ENCODE measurements at regions not wholly inside any gene's neighbourhood (a gene's known extent, or its start where the extent isn't known, plus 50 kb on each side); places are given as distances from the start of the nearest gene placed in this dataset.

DNA sequence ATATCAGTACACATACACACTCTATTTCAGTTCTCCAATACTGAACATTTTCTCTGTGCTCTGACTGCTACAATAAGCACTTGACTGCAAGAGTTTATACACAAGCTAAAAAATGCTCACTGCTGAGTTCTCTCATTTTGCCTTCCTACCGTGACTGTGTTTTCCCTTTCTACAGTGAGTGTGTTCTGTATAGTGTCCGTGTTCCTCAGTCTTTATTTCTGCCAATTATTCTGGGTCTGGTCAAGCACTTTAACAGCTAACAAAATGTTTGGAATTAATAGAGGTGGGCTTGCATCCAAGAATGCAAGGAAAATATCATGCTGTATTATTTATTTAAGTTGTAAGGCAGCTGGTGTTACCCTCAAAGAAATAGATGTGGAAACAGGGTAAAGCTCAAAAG is 217.0 kb upstream of the NREP start:
- Histone ChIP-seq H3K4me3 (no peak overlapping the region), H4K20me1 (ENCODE audit: insufficient read depth, poor library complexity, severe bottlenecking) (no peaks in the 10 kb centered on the region), H3K9me3 (ENCODE audit: low read depth) (no peaks in the 10 kb centered on the region), H3K4me2 (no peak overlapping the region), H3K27me3 (no peaks in the 10 kb centered on the region), H2AFZ (no peak overlapping the region), H3K36me3 (replicated peaks; ENCODE audit: insufficient read depth, low read depth) (no peaks in the 10 kb centered on the region), H3K9me2 (replicated peaks; ENCODE audit: insufficient read depth) (no peaks in the 10 kb centered on the region), H3K4me1 (ENCODE audit: insufficient read depth) (no peaks in the 10 kb centered on the region), H3K79me2 (no peaks in the 10 kb centered on the region), H3K27ac (no peak overlapping the region)
- WGBS (ENCODE audit: low lambda C conversion rate, missing lambda C conversion rate) = 53% methylated on average over 2 of the region's 2 CpGs
- TF ChIP-seq EZH2 (IDR thresholded peaks at IDR 0.05; ENCODE audit: borderline replicate concordance) (no peak), EZH2phosphoT487 (IDR thresholded peaks at IDR 0.05; ENCODE audit: low read depth, severe bottlenecking, unreplicated experiment) (no peak)
- TF ChIP-seq, protein P1, sequence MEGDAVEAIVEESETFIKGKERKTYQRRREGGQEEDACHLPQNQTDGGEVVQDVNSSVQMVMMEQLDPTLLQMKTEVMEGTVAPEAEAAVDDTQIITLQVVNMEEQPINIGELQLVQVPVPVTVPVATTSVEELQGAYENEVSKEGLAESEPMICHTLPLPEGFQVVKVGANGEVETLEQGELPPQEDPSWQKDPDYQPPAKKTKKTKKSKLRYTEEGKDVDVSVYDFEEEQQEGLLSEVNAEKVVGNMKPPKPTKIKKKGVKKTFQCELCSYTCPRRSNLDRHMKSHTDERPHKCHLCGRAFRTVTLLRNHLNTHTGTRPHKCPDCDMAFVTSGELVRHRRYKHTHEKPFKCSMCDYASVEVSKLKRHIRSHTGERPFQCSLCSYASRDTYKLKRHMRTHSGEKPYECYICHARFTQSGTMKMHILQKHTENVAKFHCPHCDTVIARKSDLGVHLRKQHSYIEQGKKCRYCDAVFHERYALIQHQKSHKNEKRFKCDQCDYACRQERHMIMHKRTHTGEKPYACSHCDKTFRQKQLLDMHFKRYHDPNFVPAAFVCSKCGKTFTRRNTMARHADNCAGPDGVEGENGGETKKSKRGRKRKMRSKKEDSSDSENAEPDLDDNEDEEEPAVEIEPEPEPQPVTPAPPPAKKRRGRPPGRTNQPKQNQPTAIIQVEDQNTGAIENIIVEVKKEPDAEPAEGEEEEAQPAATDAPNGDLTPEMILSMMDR (IDR thresholded peaks at IDR 0.05; ENCODE audit: poor library complexity) = no peak
- DNase-seq (ENCODE audit: low spot score) = no peak

DNA sequence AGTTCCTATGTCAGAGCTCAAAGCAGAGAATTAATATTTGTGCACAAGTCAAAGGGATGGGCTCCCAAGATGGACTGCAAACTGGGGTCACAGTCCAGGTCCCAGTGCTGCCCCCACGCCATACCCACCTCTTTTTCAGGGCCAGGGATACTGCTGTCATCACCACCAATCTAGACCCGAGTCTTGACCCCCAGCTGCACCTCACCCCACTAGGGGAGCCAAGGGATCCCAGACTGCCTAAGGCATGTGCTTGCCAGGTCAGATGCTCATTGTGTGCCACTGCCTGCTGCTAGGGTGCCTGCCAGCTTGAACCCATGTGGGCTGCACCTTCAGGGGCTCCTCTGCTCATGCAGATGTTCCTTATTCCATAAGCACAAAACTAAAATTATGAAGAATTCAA is 215.6 kb upstream of the NREP start:
- DNase-seq (ENCODE audit: low spot score) = no peak
- H4K20me1 ChIP-seq (ENCODE audit: insufficient read depth, poor library complexity, severe bottlenecking) = no peaks in the 10 kb centered on the region
- no peak overlapping the region for H3K27ac ChIP-seq
- no peak overlapping the region for H3K4me2 ChIP-seq
- 76% methylated on average over 2 of the region's 2 CpGs for WGBS (ENCODE audit: low lambda C conversion rate, missing lambda C conversion rate)
- TF ChIP-seq, protein P1 (IDR thresholded peaks at IDR 0.05; ENCODE audit: poor library complexity) = no peak
- no peak for TF ChIP-seq EZH2phosphoT487 (IDR thresholded peaks at IDR 0.05; ENCODE audit: low read depth, severe bottlenecking, unreplicated experiment)
- no peak for TF ChIP-seq EZH2 (IDR thresholded peaks at IDR 0.05; ENCODE audit: borderline replicate concordance)
- H3K79me2 ChIP-seq = no peaks in the 10 kb centered on the region
- H2AFZ ChIP-seq = no peak overlapping the region
- H3K36me3 ChIP-seq (replicated peaks; ENCODE audit: insufficient read depth, low read depth) = no peaks in the 10 kb centered on the region
- H3K4me1 ChIP-seq (ENCODE audit: insufficient read depth) = no peaks in the 10 kb centered on the region
- H3K9me3 ChIP-seq (ENCODE audit: low read depth) = no peaks in the 10 kb centered on the region
- no peaks in the 10 kb centered on the region for H3K27me3 ChIP-seq
- H3K4me3 ChIP-seq = no peak overlapping the region
- no peaks in the 10 kb centered on the region for H3K9me2 ChIP-seq (replicated peaks; ENCODE audit: insufficient read depth)

GRCh38 chr5:111972080-111972479 is 215.1 kb upstream of the NREP start:
- H3K36me3 ChIP-seq (replicated peaks; ENCODE audit: insufficient read depth, low read depth) = no peaks in the 10 kb centered on the region
- TF ChIP-seq EZH2 (IDR thresholded peaks at IDR 0.05; ENCODE audit: borderline replicate concordance) (no peak), EZH2phosphoT487 (IDR thresholded peaks at IDR 0.05; ENCODE audit: low read depth, severe bottlenecking, unreplicated experiment) (no peak)
- TF ChIP-seq, protein P1 (IDR thresholded peaks at IDR 0.05; ENCODE audit: poor library complexity) = no peak
- 95% methylated on average over 2 of the region's 2 CpGs for WGBS (ENCODE audit: low lambda C conversion rate, missing lambda C conversion rate)

GRCh38 chr5:111968459-111968858 is 211.5 kb upstream of the NREP start:
- TF ChIP-seq, protein P1 (IDR thresholded peaks at IDR 0.05; ENCODE audit: poor library complexity) = no peak
- TF ChIP-seq EZH2 (IDR thresholded peaks at IDR 0.05; ENCODE audit: borderline replicate concordance) (no peak), EZH2phosphoT487 (IDR thresholded peaks at IDR 0.05; ENCODE audit: low read depth, severe bottlenecking, unreplicated experiment) (no peak)
- Histone ChIP-seq H3K4me3 (no peak overlapping the region), H3K9me3 (ENCODE audit: low read depth) (no peaks in the 10 kb centered on the region), H3K9me2 (replicated peaks; ENCODE audit: insufficient read depth) (no peaks in the 10 kb centered on the region), H3K27me3 (no peaks in the 10 kb centered on the region), H4K20me1 (ENCODE audit: insufficient read depth, poor library complexity, severe bottlenecking) (no peaks in the 10 kb centered on the region), H3K4me2 (no peak overlapping the region), H3K36me3 (replicated peaks; ENCODE audit: insufficient read depth, low read depth) (no peaks in the 10 kb centered on the region), H3K27ac (no peak overlapping the region), H2AFZ (no peak overlapping the region), H3K4me1 (ENCODE audit: insufficient read depth) (no peaks in the 10 kb centered on the region), H3K79me2 (no peaks in the 10 kb centered on the region)
- DNase-seq (ENCODE audit: low spot score) = no peak
- 71% methylated on average over 1 of the region's 1 CpG for whole genome bisulfite sequencing (ENCODE audit: low lambda C conversion rate, missing lambda C conversion rate)

More at GRCh38 chr5:111972080-111972479, 215.1 kb upstream of the NREP start:
- Histone ChIP-seq H3K4me3 (no peak overlapping the region), H3K4me2 (no peak overlapping the region), H3K9me2 (replicated peaks; ENCODE audit: insufficient read depth) (no peaks in the 10 kb centered on the region), H3K27ac (no peak overlapping the region), H3K4me1 (ENCODE audit: insufficient read depth) (no peaks in the 10 kb centered on the region), H3K27me3 (no peaks in the 10 kb centered on the region), H3K9me3 (ENCODE audit: low read depth) (no peaks in the 10 kb centered on the region), H3K79me2 (no peaks in the 10 kb centered on the region), H2AFZ (no peak overlapping the region), H4K20me1 (ENCODE audit: insufficient read depth, poor library complexity, severe bottlenecking) (no peaks in the 10 kb centered on the region)
- DNase-seq (ENCODE audit: low spot score) = no peak
